ENCODE measurements at regions not wholly inside any gene's neighbourhood (a gene's known extent, or its start where the extent isn't known, plus 50 kb on each side); places are given as distances from the start of the nearest gene placed in this dataset.

GRCh38 chr7:69177941-69178494, 420.3 kb upstream of the AUTS2 start:
- Histone ChIP-seq H3K27me3 (ENCODE audit: control insufficient read depth, insufficient read depth, low read length) (no peaks in the 10 kb centered on the region), H2AFZ (replicated peaks; ENCODE audit: low read length, poor library complexity) (no peak overlapping the region), H3K4ac (ENCODE audit: low read depth, low read length) (no peak overlapping the region), H3K56ac (ENCODE audit: extremely low read depth, insufficient read depth, low read length) (no peak overlapping the region), H3K4me2 (ENCODE audit: low read depth, low read length) (no peak overlapping the region), H3K18ac (ENCODE audit: low read depth, low read length) (no peak overlapping the region), H4K91ac (ENCODE audit: insufficient read depth, low read depth, low read length) (no peak overlapping the region), H2BK20ac (ENCODE audit: low read depth, low read length) (no peak overlapping the region), H3K36me3 (ENCODE audit: control insufficient read depth, insufficient read depth, low read length) (no peaks in the 10 kb centered on the region), H4K8ac (ENCODE audit: low read depth in 2 of 2, low read length in 2 of 2) (no peak overlapping the region), H3K27ac (ENCODE audit: insufficient read depth, low read length) (no peak overlapping the region), H3K23ac (ENCODE audit: low read depth, low read length) (no peak overlapping the region), H2BK5ac (ENCODE audit: low read depth, low read length, poor library complexity, severe bottlenecking) (no peak overlapping the region), H3K79me1 (ENCODE audit: low read depth in 1 of 2, low read length in 2 of 2) (no peaks in the 10 kb centered on the region), H3K9me3 (ENCODE audit: control insufficient read depth, insufficient read depth, low read length) (peaks cover 12% of the 10 kb centered on the region), H3K4me3 (ENCODE audit: insufficient read depth, low read depth, low read length) (no peak overlapping the region), H3K4me1 (ENCODE audit: control insufficient read depth, insufficient read depth, low read length) (no peaks in the 10 kb centered on the region), H2AK9ac (replicated peaks; ENCODE audit: low read depth, low read length, poor library complexity) (no peak overlapping the region), H2BK15ac (ENCODE audit: low read depth, low read length) (no peak overlapping the region), H4K20me1 (ENCODE audit: insufficient read depth, low read length) (no peaks in the 10 kb centered on the region), H3K9me1 (ENCODE audit: insufficient read depth, low read length) (no peaks in the 10 kb centered on the region), H2BK120ac (ENCODE audit: low read depth, low read length) (no peak overlapping the region), H2AK5ac (ENCODE audit: low read depth, low read length) (no peak overlapping the region), H3K9ac (ENCODE audit: low read depth, low read length) (no peak overlapping the region), H3K14ac (replicated peaks; ENCODE audit: low read depth, low read length) (no peak overlapping the region), H4K5ac (ENCODE audit: low read depth, low read length) (no peak overlapping the region)
- intact Hi-C loops (cut with micrococcal nuclease) = no loop called here
- in situ Hi-C loops (cut with MboI; ENCODE audit: low sequenced_read_pairs) = no loop called here
- no CpG with 5 or more reads among the region's 9 CpGs for WGBS, 2 experiments (ENCODE audit: extremely low coverage in 2 of 2, insufficient read length in 1 of 2)
- ChIA-PET POLR2A (ENCODE audit: unreplicated experiment) (no interaction called here), CTCF (no interaction called here)
- ATAC-seq (ENCODE audit: low read depth) (no peak), DNase-seq (no peak)
- TF ChIP-seq CHD1 (IDR thresholded peaks at IDR 0.05; ENCODE audit: low read depth, low read length) = no peak
- TF ChIP-seq SMC3 (IDR thresholded peaks at IDR 0.05; ENCODE audit: low read depth, low read length) = no peak
- no peak for TF ChIP-seq CTCF (conservative IDR thresholded peaks at IDR 0.05; ENCODE audit: low read depth, low read length)
- TF ChIP-seq MAFK (IDR thresholded peaks at IDR 0.05; ENCODE audit: low read depth, low read length) = no peak
- TF ChIP-seq FOS (IDR thresholded peaks at IDR 0.05; ENCODE audit: low read depth, low read length) = no peak
- no peak for TF ChIP-seq MAZ (IDR thresholded peaks at IDR 0.05; ENCODE audit: borderline replicate concordance, low read depth, low read length)
- no peak for TF ChIP-seq CEBPB (IDR thresholded peaks at IDR 0.05; ENCODE audit: low read depth, low read length)
- TF ChIP-seq MXI1 (IDR thresholded peaks at IDR 0.05; ENCODE audit: borderline replicate concordance, low read depth, low read length) = no peak
- no peak for TF ChIP-seq ELK1 (IDR thresholded peaks at IDR 0.05; ENCODE audit: borderline replicate concordance, low read depth, low read length)
- TF ChIP-seq RCOR1 (IDR thresholded peaks at IDR 0.05; ENCODE audit: insufficient replicate concordance, low read length) = no peak
- no peak for TF ChIP-seq USF2 (IDR thresholded peaks at IDR 0.05; ENCODE audit: low read depth, low read length)
- TF ChIP-seq BHLHE40 (IDR thresholded peaks at IDR 0.05; ENCODE audit: low read depth, low read length) = no peak
- TF ChIP-seq NFE2L2 (IDR thresholded peaks at IDR 0.05; ENCODE audit: low read depth, low read length) = no peak
- TF ChIP-seq POLR2A (IDR thresholded peaks at IDR 0.05; ENCODE audit: low read depth, low read length) = no peak
- no peak for TF ChIP-seq RAD21 (IDR thresholded peaks at IDR 0.05; ENCODE audit: low read length)
- no TSS peak for BruUV-seq (replicated peaks)
- dilution Hi-C loops (cut with HindIII; ENCODE audit: low sequenced_read_pairs, unreplicated experiment) = no loop called here

All from IMR-90 (cell line).